Neuronal stem cell (in vitro differentiated cells): ENCODE measurements at regions not wholly inside any gene's neighbourhood (a gene's known extent, or its start where the extent isn't known, plus 50 kb on each side); places are given as distances from the start of the nearest gene placed in this dataset.

Experiments
- DNase-seq: peaks from one replicate; pipeline ENCODE4 v3.0.0-alpha.2; 2013; ENCODE audit warnings: low spot score
- H2AFZ ChIP-seq: one replicate; pipeline ENCODE4 v1.6.1; 2013; ENCODE audit warnings: mild to moderate bottlenecking, low read length, inconsistent platforms
- H2AK5ac ChIP-seq: 2 replicates; pipeline ENCODE4 v1.6.1; 2013; ENCODE audit warnings: low read depth, mild to moderate bottlenecking, inconsistent platforms, low read length, moderate library complexity, mixed read lengths
- H2BK120ac ChIP-seq: 2 replicates; pipeline ENCODE4 v1.6.1; 2013; ENCODE audit warnings: low read depth, mild to moderate bottlenecking, inconsistent platforms, low read length, moderate library complexity, mixed read lengths
- H2BK12ac ChIP-seq: one replicate; pipeline ENCODE4 v1.6.1; 2013; ENCODE audit warnings: low read length, inconsistent platforms
- H2BK15ac ChIP-seq: 2 replicates; pipeline ENCODE4 v1.6.1; 2013; ENCODE audit warnings: mild to moderate bottlenecking, low read length, inconsistent platforms, mixed read lengths
- H2BK5ac ChIP-seq: one replicate; pipeline ENCODE4 v1.6.1; 2013; ENCODE audit warnings: inconsistent platforms, mild to moderate bottlenecking, low read length, moderate library complexity
- H3K14ac ChIP-seq: one replicate; pipeline ENCODE4 v1.6.1; 2013; ENCODE audit warnings: low read length, inconsistent platforms
- H3K18ac ChIP-seq: 2 replicates; pipeline ENCODE4 v1.6.1; 2013; ENCODE audit warnings: low read length, inconsistent platforms
- H3K23ac ChIP-seq: 2 replicates; pipeline ENCODE4 v1.6.1; 2013; ENCODE audit warnings: low read depth, mild to moderate bottlenecking, mixed read lengths, low read length, inconsistent platforms; ENCODE audit not compliant: poor library complexity
- H3K27ac ChIP-seq: replicated peaks from 3 replicates; pipeline ENCODE4 v1.5.1; 2013; ENCODE audit warnings: low read length, inconsistent platforms
- H3K27me3 ChIP-seq, 3 experiments: 2 replicates each; pipeline ENCODE4 v1.6.1; 2013; ENCODE audit warnings: low read length in 3 of 3, mild to moderate bottlenecking in 2 of 3, inconsistent platforms in 1 of 3, low read depth in 1 of 3, mixed read lengths in 1 of 3, moderate library complexity in 1 of 3; ENCODE audit not compliant: control insufficient read depth in 3 of 3, insufficient read depth in 3 of 3
- H3K36me3 ChIP-seq, 2 donors: replicated peaks in 1 of 2; 2 replicates each; pipeline ENCODE4 v1.6.1; 2013; ENCODE audit warnings: low read length in 2 of 2; ENCODE audit not compliant: control insufficient read depth in 2 of 2, insufficient read depth in 2 of 2
- H3K4ac ChIP-seq: 2 replicates; pipeline ENCODE4 v1.6.1; 2013; ENCODE audit warnings: inconsistent platforms, mild to moderate bottlenecking, low read length, moderate library complexity
- H3K4me1 ChIP-seq, 2 donors: 1 replicate in 1 of 2; 2 replicates in 1 of 2; pipeline ENCODE4 v1.6.1; 2013; ENCODE audit warnings: low read length in 2 of 2, low read depth in 1 of 2; ENCODE audit not compliant: control insufficient read depth in 2 of 2, insufficient read depth in 1 of 2
- H3K4me2 ChIP-seq: one replicate; pipeline ENCODE4 v1.6.1; 2013; ENCODE audit warnings: mild to moderate bottlenecking, low read length, inconsistent platforms; ENCODE audit not compliant: insufficient read depth, poor library complexity, severe bottlenecking
- H3K4me3 ChIP-seq, 2 donors: 2 replicates each; pipeline ENCODE4 v1.5.1; 2013; ENCODE audit warnings: low read length in 2 of 2, mild to moderate bottlenecking in 2 of 2, inconsistent platforms in 1 of 2, moderate library complexity in 1 of 2
- H3K79me1 ChIP-seq: one replicate; pipeline ENCODE4 v1.6.1; 2013; ENCODE audit warnings: low read depth, mild to moderate bottlenecking, inconsistent platforms, low read length, moderate library complexity
- H3K9ac ChIP-seq: one replicate; pipeline ENCODE4 v1.6.1; 2013; ENCODE audit warnings: mild to moderate bottlenecking, low read depth, low read length, inconsistent platforms; ENCODE audit not compliant: poor library complexity
- H3K9me3 ChIP-seq, 2 donors: replicated peaks in 1 of 2; 2 replicates each; pipeline versions ENCODE3 to v1.6.1; 2013; ENCODE audit warnings: low read length in 2 of 2, mild to moderate bottlenecking in 2 of 2, inconsistent platforms in 1 of 2, low read depth in 1 of 2, mixed read lengths in 1 of 2, moderate library complexity in 1 of 2; ENCODE audit not compliant: control insufficient read depth in 2 of 2, insufficient read depth in 1 of 2
- H4K8ac ChIP-seq: one replicate; pipeline ENCODE4 v1.6.1; 2013; ENCODE audit warnings: low read depth, mild to moderate bottlenecking, inconsistent platforms, low read length, moderate library complexity
- H4K91ac ChIP-seq: one replicate; pipeline ENCODE4 v1.6.1; 2013; ENCODE audit warnings: low read length, low read depth, mild to moderate bottlenecking, inconsistent platforms; ENCODE audit not compliant: poor library complexity
- WGBS, 2 donors: extraction: QIAGEN DNeasy Blood & Tissue Kit; methylation state at CpG; one replicate each; pipeline ENCODE4 v1.1.7; 2013; ENCODE audit warnings: missing lambda C conversion rate in 2 of 2, mixed read lengths in 1 of 2; ENCODE audit not compliant: insufficient read length in 2 of 2, insufficient replicate concordance in 1 of 2; ENCODE audit errors: extremely low coverage in 2 of 2; 5-methylcytosine and 5-hydroxymethylcytosine counted together

DNA sequence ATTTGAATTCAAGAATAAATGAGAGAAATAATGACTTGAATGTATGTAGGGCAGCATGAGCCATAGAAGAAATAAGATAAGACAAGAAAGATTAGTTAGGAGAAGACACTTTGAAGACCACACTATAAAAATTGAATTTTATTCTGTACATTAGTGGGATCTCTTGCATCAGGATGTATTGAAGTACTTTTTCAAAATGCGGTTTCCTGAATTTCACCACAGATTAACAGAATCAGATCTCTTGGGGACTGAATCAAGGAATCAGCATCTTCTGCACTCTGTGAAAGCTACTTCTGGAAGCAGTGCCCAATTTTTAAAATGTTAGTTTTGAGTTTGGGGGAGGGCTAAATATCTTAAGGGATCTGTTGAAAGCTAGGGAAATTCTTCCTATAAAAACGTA, 763.9 kb upstream of the GOLIM4 start:
- Histone ChIP-seq H2BK12ac (no peak overlapping the region), H2AFZ (no peak overlapping the region), H3K27me3 (no peaks in the 10 kb centered on the region), H3K4me2 (no peak overlapping the region), H2BK5ac (no peak overlapping the region), H2BK15ac (no peak overlapping the region), H3K18ac (no peak overlapping the region), H3K9me3 (peaks cover 0 to 17% of the 10 kb centered on the region in 2 donors), H3K4me3 (no peak overlapping the region), H3K4me1 (no peaks in the 10 kb centered on the region), H4K91ac (no peak overlapping the region), H3K9ac (no peak overlapping the region), H4K8ac (no peak overlapping the region), H3K4ac (no peak overlapping the region), H3K23ac (no peak overlapping the region), H3K79me1 (no peaks in the 10 kb centered on the region), H3K36me3 (peaks cover 0 to 7% of the 10 kb centered on the region in 2 donors), H3K27ac (no peak overlapping the region), H3K14ac (no peak overlapping the region), H2AK5ac (no peak overlapping the region), H2BK120ac (no peak overlapping the region)
- DNase-seq = no peak
- no CpG with 5 or more reads among the region's 2 CpGs for WGBS, 2 donors

DNA sequence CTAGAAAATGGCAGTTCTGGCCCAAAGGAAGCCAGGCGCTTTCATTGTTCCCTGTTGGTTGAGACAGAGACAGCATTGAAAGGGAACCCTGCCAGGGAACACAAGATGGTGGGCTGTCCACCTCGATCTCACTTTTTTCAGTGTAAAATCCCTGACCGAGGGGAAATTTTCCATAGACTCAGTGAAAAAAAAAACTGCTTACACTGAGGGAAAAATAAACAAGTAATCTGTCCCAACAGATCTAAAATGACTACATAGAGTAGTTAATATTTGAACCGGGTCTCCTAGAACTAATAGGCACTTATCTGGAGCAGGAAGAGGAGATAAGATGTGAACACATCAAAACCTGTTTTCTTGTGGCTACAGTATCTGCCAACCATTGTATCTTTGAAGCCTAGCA, 763.4 kb upstream of the GOLIM4 start:
- Histone ChIP-seq H2AFZ (no peak overlapping the region), H2BK12ac (no peak overlapping the region), H3K79me1 (no peaks in the 10 kb centered on the region), H3K18ac (no peak overlapping the region), H2BK120ac (no peak overlapping the region), H4K8ac (no peak overlapping the region), H3K14ac (no peak overlapping the region), H4K91ac (no peak overlapping the region), H3K9ac (no peak overlapping the region), H2AK5ac (no peak overlapping the region), H3K4ac (no peak overlapping the region), H3K23ac (no peak overlapping the region), H3K9me3 (peaks cover 0 to 17% of the 10 kb centered on the region in 2 donors), H2BK5ac (no peak overlapping the region), H2BK15ac (no peak overlapping the region), H3K36me3 (peaks cover 0 to 7% of the 10 kb centered on the region in 2 donors), H3K27ac (no peak overlapping the region), H3K4me1 (no peaks in the 10 kb centered on the region), H3K27me3 (no peaks in the 10 kb centered on the region), H3K4me2 (no peak overlapping the region), H3K4me3 (no peak overlapping the region)
- DNase-seq = no peak
- WGBS, 2 donors = no CpG with 5 or more reads among the region's 4 CpGs

- H2BK12ac ChIP-seq = no peak overlapping the region
- no peaks in the 10 kb centered on the region for H3K79me1 ChIP-seq
- no peak overlapping the region for H3K4me3 ChIP-seq
- no peak overlapping the region for H3K4me2 ChIP-seq
- H3K4ac ChIP-seq = no peak overlapping the region
- H3K4me1 ChIP-seq = no peaks in the 10 kb centered on the region
- H3K14ac ChIP-seq = no peak overlapping the region
- no peaks in the 10 kb centered on the region for H3K27me3 ChIP-seq
- H4K8ac ChIP-seq = no peak overlapping the region
- H3K9ac ChIP-seq = no peak overlapping the region
- peaks cover 0 to 7% of the 10 kb centered on the region in 2 donors for H3K36me3 ChIP-seq
- no peak overlapping the region for H3K18ac ChIP-seq
- H2BK5ac ChIP-seq = no peak overlapping the region
- H3K9me3 ChIP-seq = peaks cover 0 to 17% of the 10 kb centered on the region in 2 donors
- H2AK5ac ChIP-seq = no peak overlapping the region
- no peak overlapping the region for H4K91ac ChIP-seq
- WGBS, 2 donors = no CpG with 5 or more reads among the region's 3 CpGs
- H2BK120ac ChIP-seq = no peak overlapping the region
- H3K27ac ChIP-seq = no peak overlapping the region
- no peak overlapping the region for H3K23ac ChIP-seq
- no peak overlapping the region for H2BK15ac ChIP-seq
- no peak overlapping the region for H2AFZ ChIP-seq
- DNase-seq = no peak
These were observed 762.6 kb upstream of the GOLIM4 start for GRCh38 chr3:168858327-168858726.

- no peaks in the 10 kb centered on the region for H3K79me1 ChIP-seq
- no peak for DNase-seq
- H2AK5ac ChIP-seq = no peak overlapping the region
- no peak overlapping the region for H4K91ac ChIP-seq
- H3K36me3 ChIP-seq = no peaks in the 10 kb centered on the region
- H3K9ac ChIP-seq = no peak overlapping the region
- peaks cover 0 to 4% of the 10 kb centered on the region in 2 donors for H3K9me3 ChIP-seq
- H3K18ac ChIP-seq = no peak overlapping the region
- H3K27me3 ChIP-seq = no peaks in the 10 kb centered on the region
- H3K27ac ChIP-seq = no peak overlapping the region
- H3K14ac ChIP-seq = no peak overlapping the region
- no peak overlapping the region for H3K4me3 ChIP-seq
- no peak overlapping the region for H4K8ac ChIP-seq
- no peaks in the 10 kb centered on the region for H3K4me1 ChIP-seq
- no peak overlapping the region for H2BK120ac ChIP-seq
- H3K23ac ChIP-seq = no peak overlapping the region
- no peak overlapping the region for H2BK5ac ChIP-seq
- H3K4me2 ChIP-seq = no peak overlapping the region
- H2AFZ ChIP-seq = no peak overlapping the region
- no peak overlapping the region for H2BK12ac ChIP-seq
- no peak overlapping the region for H2BK15ac ChIP-seq
- H3K4ac ChIP-seq = no peak overlapping the region
These were observed 754.4 kb upstream of the GOLIM4 start for GRCh38 chr3:168850109-168850508.
